PC-9 (cell line): ENCODE measurements at regions not wholly inside any gene's neighbourhood (a gene's known extent, or its start where the extent isn't known, plus 50 kb on each side); places are given as distances from the start of the nearest gene placed in this dataset.

ENCODE experiments used
- EZH2 ChIP-seq: fragments of 200-600 bp; sonication (generic); IDR thresholded peaks from 2 replicates; pipeline ENCODE4 v1.8.0; 2017; ENCODE audit warnings: antibody characterized with exemption, low read depth
- TF ChIP-seq, protein P1 (sequence below): fragments of 200-600 bp; sonication (generic); conservative IDR thresholded peaks from 2 replicates; pipeline ENCODE4 v1.6.1; 2017; ENCODE audit warnings: mixed run types, antibody characterized with exemption, mild to moderate bottlenecking, moderate library complexity

DNA sequence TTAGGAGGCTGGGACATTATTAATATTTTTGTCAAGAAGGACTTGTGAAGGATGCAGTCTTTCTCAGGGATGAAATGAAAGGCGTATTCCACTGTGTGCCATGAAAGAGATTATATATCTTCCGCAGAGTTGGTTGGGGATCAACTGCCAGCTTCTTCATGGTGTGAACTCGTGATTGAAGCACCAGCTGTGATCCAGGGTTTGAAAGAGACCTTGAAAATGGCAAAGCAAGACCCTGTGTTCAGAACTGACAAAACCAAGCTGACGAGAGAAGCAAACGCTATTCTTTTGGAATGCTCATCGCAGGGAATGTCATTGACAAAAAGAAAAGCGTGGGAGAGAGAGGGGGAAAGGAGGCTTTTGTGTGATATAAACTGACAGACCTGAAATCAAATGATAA, 263.9 kb upstream of the ZNF608 start:
- TF ChIP-seq, protein P1, sequence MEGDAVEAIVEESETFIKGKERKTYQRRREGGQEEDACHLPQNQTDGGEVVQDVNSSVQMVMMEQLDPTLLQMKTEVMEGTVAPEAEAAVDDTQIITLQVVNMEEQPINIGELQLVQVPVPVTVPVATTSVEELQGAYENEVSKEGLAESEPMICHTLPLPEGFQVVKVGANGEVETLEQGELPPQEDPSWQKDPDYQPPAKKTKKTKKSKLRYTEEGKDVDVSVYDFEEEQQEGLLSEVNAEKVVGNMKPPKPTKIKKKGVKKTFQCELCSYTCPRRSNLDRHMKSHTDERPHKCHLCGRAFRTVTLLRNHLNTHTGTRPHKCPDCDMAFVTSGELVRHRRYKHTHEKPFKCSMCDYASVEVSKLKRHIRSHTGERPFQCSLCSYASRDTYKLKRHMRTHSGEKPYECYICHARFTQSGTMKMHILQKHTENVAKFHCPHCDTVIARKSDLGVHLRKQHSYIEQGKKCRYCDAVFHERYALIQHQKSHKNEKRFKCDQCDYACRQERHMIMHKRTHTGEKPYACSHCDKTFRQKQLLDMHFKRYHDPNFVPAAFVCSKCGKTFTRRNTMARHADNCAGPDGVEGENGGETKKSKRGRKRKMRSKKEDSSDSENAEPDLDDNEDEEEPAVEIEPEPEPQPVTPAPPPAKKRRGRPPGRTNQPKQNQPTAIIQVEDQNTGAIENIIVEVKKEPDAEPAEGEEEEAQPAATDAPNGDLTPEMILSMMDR = no peak
- TF ChIP-seq EZH2 = no peak
